ENCODE measurements at regions not wholly inside any gene's neighbourhood (a gene's known extent, or its start where the extent isn't known, plus 50 kb on each side); places are given as distances from the start of the nearest gene placed in this dataset.
"Not testable (repeated sequence)": the region's sequence is repeated elsewhere in the genome, so short reads cannot be mapped to it uniquely, and the experiment has no call there.

DNA sequence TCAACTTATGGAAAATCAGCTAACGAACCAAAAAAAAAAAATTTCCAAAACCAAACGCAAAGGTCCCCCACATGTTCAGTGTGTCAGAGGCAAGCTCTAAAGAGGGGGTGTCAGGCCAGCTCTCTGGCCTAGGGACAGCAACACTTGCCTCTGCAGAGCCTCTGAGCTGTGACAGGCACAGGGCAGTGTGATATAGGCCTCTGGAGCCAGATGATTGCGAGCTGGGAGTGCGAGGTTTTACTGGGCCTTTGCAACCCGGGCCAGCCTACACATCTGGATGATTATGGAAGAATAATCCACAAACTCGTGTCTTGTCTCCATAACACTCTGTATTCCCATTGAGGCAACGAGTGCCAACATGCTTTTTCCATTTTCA, 67.7 kb upstream of the STC2 start:
- TF ChIP-seq, protein P1, sequence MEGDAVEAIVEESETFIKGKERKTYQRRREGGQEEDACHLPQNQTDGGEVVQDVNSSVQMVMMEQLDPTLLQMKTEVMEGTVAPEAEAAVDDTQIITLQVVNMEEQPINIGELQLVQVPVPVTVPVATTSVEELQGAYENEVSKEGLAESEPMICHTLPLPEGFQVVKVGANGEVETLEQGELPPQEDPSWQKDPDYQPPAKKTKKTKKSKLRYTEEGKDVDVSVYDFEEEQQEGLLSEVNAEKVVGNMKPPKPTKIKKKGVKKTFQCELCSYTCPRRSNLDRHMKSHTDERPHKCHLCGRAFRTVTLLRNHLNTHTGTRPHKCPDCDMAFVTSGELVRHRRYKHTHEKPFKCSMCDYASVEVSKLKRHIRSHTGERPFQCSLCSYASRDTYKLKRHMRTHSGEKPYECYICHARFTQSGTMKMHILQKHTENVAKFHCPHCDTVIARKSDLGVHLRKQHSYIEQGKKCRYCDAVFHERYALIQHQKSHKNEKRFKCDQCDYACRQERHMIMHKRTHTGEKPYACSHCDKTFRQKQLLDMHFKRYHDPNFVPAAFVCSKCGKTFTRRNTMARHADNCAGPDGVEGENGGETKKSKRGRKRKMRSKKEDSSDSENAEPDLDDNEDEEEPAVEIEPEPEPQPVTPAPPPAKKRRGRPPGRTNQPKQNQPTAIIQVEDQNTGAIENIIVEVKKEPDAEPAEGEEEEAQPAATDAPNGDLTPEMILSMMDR (IDR thresholded peaks at IDR 0.05; ENCODE audit: insufficient read depth, missing control alignments): no peak
- no peak for DNase-seq (ENCODE audit: insufficient read length, low spot score)
- FAIRE-seq: no peak

DNA sequence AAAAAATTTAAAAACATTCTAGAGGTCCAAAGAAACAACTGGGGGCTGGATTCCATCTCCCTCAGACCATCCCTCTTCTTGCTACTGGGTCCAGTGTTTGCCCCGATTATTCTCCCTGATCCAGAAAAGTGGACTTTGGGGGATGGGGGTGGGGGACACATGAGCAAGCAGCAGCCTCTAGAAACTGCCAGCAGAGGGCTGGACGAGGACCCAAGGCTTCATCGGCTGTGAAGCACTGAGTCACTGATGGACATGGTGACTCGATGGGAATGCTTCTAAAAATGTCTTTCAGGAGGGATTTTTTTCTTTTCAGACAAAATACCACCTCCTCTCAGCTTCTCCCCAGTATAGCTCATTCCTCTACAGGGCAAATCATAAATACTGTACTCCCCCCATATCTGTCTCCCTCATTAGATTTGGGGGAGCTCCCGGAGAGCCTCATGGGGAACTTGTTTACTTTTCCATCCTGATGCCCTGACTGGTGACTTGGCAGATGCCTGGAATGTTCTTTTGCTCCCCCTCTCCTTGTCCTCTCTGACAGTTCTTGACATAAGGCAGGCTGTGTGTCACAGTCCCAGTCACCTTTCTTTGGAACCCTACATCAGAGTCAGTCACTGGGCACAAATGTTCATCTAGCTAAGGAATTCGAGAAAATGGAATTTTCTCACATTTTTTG, 67.2 kb upstream of the STC2 start:
- TF ChIP-seq, protein P1 (IDR thresholded peaks at IDR 0.05; ENCODE audit: insufficient read depth, missing control alignments): no peak
- DNase-seq (ENCODE audit: insufficient read length, low spot score): no peak
- no peak for FAIRE-seq

DNA sequence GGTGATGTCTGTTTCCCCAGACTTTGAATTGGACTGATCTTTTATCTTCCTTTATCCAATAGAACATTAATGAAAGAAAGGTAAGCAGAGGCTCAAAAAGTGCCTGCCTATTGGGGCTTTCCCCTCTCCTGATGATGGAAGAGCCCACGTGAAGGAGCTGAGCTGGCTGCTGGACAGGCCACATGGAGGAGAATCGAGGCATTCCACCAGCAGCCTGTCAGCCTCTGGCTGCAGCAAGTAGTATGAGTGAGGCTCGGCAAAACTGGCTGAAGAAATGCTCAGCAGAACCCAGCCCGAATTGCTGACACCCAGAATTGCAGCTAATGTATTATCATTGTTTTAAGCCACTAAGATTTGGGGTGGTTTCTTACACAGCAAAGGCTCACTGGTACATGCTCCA, 66.5 kb upstream of the STC2 start:
- TF ChIP-seq, protein P1 (IDR thresholded peaks at IDR 0.05; ENCODE audit: insufficient read depth, missing control alignments): no peak
- FAIRE-seq (no peak), DNase-seq (ENCODE audit: insufficient read length, low spot score) (no peak)

DNA sequence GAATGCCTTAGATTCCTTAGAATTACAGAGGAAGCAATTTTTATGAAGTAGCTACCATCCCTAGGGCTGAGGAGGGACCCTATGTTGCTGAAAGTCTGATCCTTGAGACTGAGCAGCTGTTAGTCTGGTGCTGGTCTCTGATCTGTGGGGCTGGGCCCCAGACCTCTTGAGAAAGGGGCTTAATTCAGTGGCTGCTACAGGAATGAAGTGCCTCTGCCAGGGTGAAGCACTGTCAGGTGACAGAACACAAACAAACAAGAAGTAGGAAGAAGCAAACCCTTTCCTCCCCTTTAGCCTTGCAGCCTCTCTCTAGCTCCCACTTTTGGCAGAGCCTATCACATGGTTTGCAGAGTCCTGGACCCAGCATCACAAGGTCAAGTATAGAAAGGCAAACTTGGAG, 64.0 kb upstream of the STC2 start:
- TF ChIP-seq, protein P1 (IDR thresholded peaks at IDR 0.05; ENCODE audit: insufficient read depth, missing control alignments): no peak
- FAIRE-seq: no peak
- DNase-seq (ENCODE audit: insufficient read length, low spot score): no peak

DNA sequence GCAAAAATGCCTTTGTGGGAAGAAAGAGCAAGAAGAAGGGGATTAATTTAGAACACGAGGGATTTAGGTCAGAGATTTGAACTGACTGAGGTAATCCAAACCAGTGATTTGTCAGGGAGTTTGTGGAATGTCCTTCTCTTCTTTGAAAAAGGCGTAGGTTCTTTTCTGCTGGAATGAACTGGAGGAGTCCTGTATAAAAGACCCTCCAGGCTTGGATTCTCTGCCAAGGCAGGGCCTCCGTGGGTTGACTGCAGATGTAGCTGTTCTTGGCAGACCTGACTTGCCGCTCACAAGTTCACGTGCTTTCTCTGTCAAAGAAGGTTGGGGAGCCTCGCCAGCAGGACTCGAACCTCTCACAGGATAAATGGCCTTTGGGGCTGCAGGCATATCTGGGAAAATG, 62.8 kb upstream of the STC2 start:
- FAIRE-seq (no peak), DNase-seq (ENCODE audit: insufficient read length, low spot score) (no peak)
- TF ChIP-seq, protein P1 (IDR thresholded peaks at IDR 0.05; ENCODE audit: insufficient read depth, missing control alignments): no peak

DNA sequence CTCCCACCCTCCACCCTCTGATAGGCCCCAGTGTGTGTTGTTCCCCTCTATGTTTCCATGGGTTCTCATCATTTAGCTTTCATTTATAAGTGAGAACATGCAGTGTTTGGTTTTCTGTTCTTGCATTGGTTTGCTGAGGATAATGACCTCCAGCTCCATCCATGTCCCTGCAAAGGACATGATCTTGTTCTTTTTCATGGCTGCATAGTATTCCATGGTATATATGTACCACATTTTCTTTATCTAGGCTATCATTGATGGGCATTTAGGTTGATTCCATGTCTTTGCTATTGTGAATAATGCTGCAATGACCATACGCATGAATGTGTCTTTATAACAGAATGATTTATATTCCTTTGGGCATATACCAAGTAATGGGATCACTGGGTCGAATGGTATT, 59.1 kb upstream of the STC2 start:
- FAIRE-seq; DNase-seq (ENCODE audit: insufficient read length, low spot score): not testable (repeated sequence)

DNA sequence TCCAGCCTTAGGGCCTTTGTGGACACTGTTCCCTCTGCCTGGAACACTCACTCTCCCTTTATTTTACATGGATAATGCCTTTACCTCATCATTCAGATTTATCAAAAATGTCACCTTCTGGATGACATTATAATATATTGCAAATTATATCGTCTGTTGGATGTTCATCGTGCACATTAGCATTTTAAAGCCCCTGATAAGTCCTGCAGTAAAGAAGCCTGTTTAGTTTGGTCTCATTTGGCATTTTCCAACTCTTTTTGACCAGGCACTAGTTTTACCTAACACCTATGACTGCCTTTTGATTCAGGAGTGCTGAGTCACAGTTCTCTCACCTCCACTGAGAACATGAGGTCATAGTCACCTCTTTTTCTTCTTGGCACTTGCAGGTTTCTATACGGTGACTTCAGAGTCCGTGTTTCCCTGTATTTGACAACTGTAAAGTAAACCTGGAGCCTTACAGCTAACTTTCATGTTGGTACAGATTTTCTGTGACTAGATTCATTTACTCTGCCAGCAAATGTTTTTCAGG, 57.7 kb upstream of the STC2 start:
- TF ChIP-seq, protein P1 (IDR thresholded peaks at IDR 0.05; ENCODE audit: insufficient read depth, missing control alignments): no peak
- FAIRE-seq (no peak), DNase-seq (ENCODE audit: insufficient read length, low spot score) (no peak)

Data from D721Med (cell line).